ENCODE measurements at regions not wholly inside any gene's neighbourhood (a gene's known extent, or its start where the extent isn't known, plus 50 kb on each side); places are given as distances from the start of the nearest gene placed in this dataset.

DNA sequence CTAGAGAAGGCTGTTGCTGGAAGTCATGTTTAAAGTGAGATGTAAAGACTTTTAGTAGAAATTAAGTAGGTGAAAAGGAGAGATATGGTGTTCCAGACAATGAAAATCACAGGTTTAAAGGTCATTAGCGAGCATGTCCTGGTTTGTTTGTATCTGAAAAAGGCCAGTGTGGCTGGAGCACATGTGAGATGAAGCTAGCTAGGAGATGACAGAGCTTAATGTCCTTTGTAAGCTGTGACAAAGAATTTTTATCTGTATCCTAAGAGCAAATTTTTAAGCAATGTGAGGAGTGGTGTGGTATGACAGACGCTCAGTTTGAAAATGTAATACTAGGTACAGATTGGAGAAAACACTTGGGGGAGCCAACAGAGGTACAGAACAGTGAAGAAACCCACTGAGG, 567.2 kb upstream of the ARRDC3 start:
- no peak for DNase-seq
- Histone ChIP-seq H3K27me3 (ENCODE audit: control insufficient read depth, insufficient read depth, low read length) (no peaks in the 10 kb centered on the region), H3K9me3 (ENCODE audit: control insufficient read depth in 2 of 3, insufficient read depth in 1 of 3, low read length in 3 of 3) (no peaks in the 10 kb centered on the region), H3K36me3 (ENCODE audit: control insufficient read depth in 2 of 3, insufficient read depth in 3 of 3, low read length in 3 of 3) (no peaks in the 10 kb centered on the region), H3K4me3 (ENCODE audit: low read length in 3 of 3) (no peak overlapping the region), H3K27ac (ENCODE audit: low read depth in 2 of 2, low read length in 2 of 2) (no peak overlapping the region), H3K4me1 (ENCODE audit: control insufficient read depth in 2 of 3, insufficient read depth in 2 of 3, low read depth in 1 of 3, low read length in 3 of 3) (no peaks in the 10 kb centered on the region), H3K9ac (ENCODE audit: low read length in 3 of 3) (no peak overlapping the region)
- TF ChIP-seq CTCF (IDR thresholded peaks at IDR 0.05; ENCODE audit: borderline replicate concordance, extremely low read depth, insufficient read depth) = no peak
- FAIRE-seq = no peak
- intact Hi-C loops (cut with DNase I) = no loop called here

GRCh38 chr5:91946870-91947269, 563.8 kb upstream of the ARRDC3 start:
- DNase-seq = no peak
- intact Hi-C loops (cut with DNase I) = no loop called here
- no peak for FAIRE-seq
- no peak for TF ChIP-seq CTCF (IDR thresholded peaks at IDR 0.05; ENCODE audit: borderline replicate concordance, extremely low read depth, insufficient read depth)
- Histone ChIP-seq H3K4me1 (ENCODE audit: control insufficient read depth in 2 of 3, insufficient read depth in 2 of 3, low read depth in 1 of 3, low read length in 3 of 3) (no peaks in the 10 kb centered on the region), H3K9me3 (ENCODE audit: control insufficient read depth in 2 of 3, insufficient read depth in 1 of 3, low read length in 3 of 3) (no peaks in the 10 kb centered on the region), H3K36me3 (ENCODE audit: control insufficient read depth in 2 of 3, insufficient read depth in 3 of 3, low read length in 3 of 3) (no peaks in the 10 kb centered on the region), H3K4me3 (ENCODE audit: low read length in 3 of 3) (no peak overlapping the region), H3K27ac (ENCODE audit: low read depth in 2 of 2, low read length in 2 of 2) (no peak overlapping the region), H3K27me3 (ENCODE audit: control insufficient read depth, insufficient read depth, low read length) (no peaks in the 10 kb centered on the region), H3K9ac (ENCODE audit: low read length in 3 of 3) (no peak overlapping the region)

DNA sequence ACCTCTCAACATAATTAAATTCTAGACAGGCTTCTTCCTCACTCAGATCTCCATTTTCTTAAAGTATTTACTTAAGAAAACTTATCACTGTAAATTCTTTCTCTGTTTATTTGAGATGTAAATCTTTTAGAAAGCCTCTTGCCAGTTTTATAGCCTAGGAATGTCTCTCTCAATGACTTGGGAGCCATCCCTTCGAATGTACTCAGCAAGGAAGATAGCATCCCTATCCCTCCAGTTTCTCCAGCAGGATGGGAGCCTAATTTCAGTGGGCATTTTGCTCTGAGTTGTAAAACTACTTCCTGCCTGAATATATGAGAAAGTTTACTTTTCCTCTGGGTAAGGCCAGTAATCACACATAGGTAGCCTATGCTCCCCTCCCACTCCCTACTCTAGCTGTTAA, 558.5 kb upstream of the ARRDC3 start:
- H3K9me3 ChIP-seq (ENCODE audit: control insufficient read depth in 2 of 3, insufficient read depth in 1 of 3, low read length in 3 of 3) = no peaks in the 10 kb centered on the region
- TF ChIP-seq CTCF (IDR thresholded peaks at IDR 0.05; ENCODE audit: borderline replicate concordance, extremely low read depth, insufficient read depth) = no peak
- H3K4me3 ChIP-seq (ENCODE audit: low read length in 3 of 3) = no peak overlapping the region
- no peaks in the 10 kb centered on the region for H3K4me1 ChIP-seq (ENCODE audit: control insufficient read depth in 2 of 3, insufficient read depth in 2 of 3, low read depth in 1 of 3, low read length in 3 of 3)
- DNase-seq (peak in 2 of 5 donors; percentile 62 to 64), FAIRE-seq (no peak)
- H3K9ac ChIP-seq (ENCODE audit: low read length in 3 of 3) = no peak overlapping the region
- H3K27ac ChIP-seq (ENCODE audit: low read depth in 2 of 2, low read length in 2 of 2) = no peak overlapping the region
- H3K27me3 ChIP-seq (ENCODE audit: control insufficient read depth, insufficient read depth, low read length) = no peaks in the 10 kb centered on the region
- intact Hi-C loops (cut with DNase I) = no loop called here
- no peaks in the 10 kb centered on the region for H3K36me3 ChIP-seq (ENCODE audit: control insufficient read depth in 2 of 3, insufficient read depth in 3 of 3, low read length in 3 of 3)

DNA sequence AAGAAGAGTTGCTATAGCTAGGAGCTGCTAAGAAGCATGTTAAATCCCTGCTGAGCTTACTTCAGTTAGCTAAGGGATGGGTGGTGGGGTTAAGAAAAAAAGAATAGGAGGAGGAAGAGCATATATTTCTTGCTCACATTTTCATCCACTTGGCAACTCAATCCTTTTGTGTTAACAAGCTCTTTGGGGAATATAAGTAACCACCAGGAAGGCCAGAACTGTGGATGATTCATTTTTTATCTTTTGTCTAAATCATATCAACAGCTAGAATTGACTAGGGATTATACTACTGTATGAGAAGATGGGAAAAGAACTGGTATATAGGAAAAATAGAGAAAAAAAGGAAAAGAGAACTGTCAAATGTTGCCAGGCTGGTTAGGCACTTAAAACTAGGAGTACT, 555.3 kb upstream of the ARRDC3 start:
- no peak for TF ChIP-seq CTCF (IDR thresholded peaks at IDR 0.05; ENCODE audit: borderline replicate concordance, extremely low read depth, insufficient read depth)
- Histone ChIP-seq H3K4me1 (ENCODE audit: control insufficient read depth in 2 of 3, insufficient read depth in 2 of 3, low read depth in 1 of 3, low read length in 3 of 3) (no peaks in the 10 kb centered on the region), H3K9ac (ENCODE audit: low read length in 3 of 3) (no peak overlapping the region), H3K9me3 (ENCODE audit: control insufficient read depth in 2 of 3, insufficient read depth in 1 of 3, low read length in 3 of 3) (no peaks in the 10 kb centered on the region), H3K27me3 (ENCODE audit: control insufficient read depth, insufficient read depth, low read length) (no peaks in the 10 kb centered on the region), H3K4me3 (ENCODE audit: low read length in 3 of 3) (no peak overlapping the region), H3K36me3 (ENCODE audit: control insufficient read depth in 2 of 3, insufficient read depth in 3 of 3, low read length in 3 of 3) (no peaks in the 10 kb centered on the region), H3K27ac (ENCODE audit: low read depth in 2 of 2, low read length in 2 of 2) (no peak overlapping the region)
- intact Hi-C loops (cut with DNase I) = no loop called here
- DNase-seq = no peak
- no peak for FAIRE-seq
